ENCODE measurements at regions not wholly inside any gene's neighbourhood (a gene's known extent, or its start where the extent isn't known, plus 50 kb on each side); places are given as distances from the start of the nearest gene placed in this dataset.

DNA sequence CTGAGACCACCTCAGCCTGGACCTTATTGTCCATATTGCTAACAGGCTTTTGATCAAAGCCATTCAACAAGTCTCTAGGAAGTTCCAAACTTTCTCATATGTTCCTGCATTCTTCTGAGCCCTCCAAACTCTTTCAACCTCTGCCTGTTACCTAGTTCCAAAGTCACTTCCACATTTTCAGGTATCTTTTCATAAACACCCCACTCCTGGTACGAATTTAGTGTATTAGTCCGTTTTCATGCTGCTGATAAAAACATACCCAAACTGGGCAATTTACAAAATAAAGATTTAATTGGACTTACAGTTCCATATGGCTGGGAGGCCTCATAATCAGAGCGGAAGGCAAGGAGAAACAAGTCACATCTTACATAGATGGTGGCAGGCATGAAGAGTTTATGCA is 836.8 kb downstream of the SORCS1 start:
- FAIRE-seq: no peak

More for the DNA sequence above, 836.8 kb downstream of the SORCS1 start:
- no peak for DNase-seq (ENCODE audit: low read depth in 1 of 2, low spot score in 2 of 2)
- no peaks in the 10 kb centered on the region for H3K36me3 ChIP-seq (ENCODE audit: control insufficient read depth in 2 of 4, insufficient read depth in 4 of 4, low read length in 3 of 4)
- H3K27ac ChIP-seq (ENCODE audit: low read depth, low read length): no peak overlapping the region
- H3K4me1 ChIP-seq (replicated peaks in 1 of 4; ENCODE audit: control insufficient read depth in 3 of 4, insufficient read depth in 4 of 4, low read length in 3 of 4): no peaks in the 10 kb centered on the region
- H2AFZ ChIP-seq (ENCODE audit: low read length): no peak overlapping the region
- H3K4ac ChIP-seq (replicated peaks; ENCODE audit: insufficient read length, low read depth, low read length): no peak overlapping the region
- H3K14ac ChIP-seq (ENCODE audit: insufficient read length): no peak overlapping the region
- H3K23me2 ChIP-seq (ENCODE audit: low read depth, low read length): no peaks in the 10 kb centered on the region
- no peaks in the 10 kb centered on the region for H3K79me2 ChIP-seq (ENCODE audit: control insufficient read depth in 1 of 2, insufficient read depth in 2 of 2, low read length in 2 of 2)
- H2BK5ac ChIP-seq (ENCODE audit: low read depth, low read length): no peak overlapping the region
- H4K8ac ChIP-seq (ENCODE audit: extremely low read depth, insufficient read depth, low read length): no peak overlapping the region
- H3K23ac ChIP-seq (ENCODE audit: insufficient read length): no peak overlapping the region
- H3K18ac ChIP-seq (ENCODE audit: extremely low read depth, low read length): no peak overlapping the region
- no peak overlapping the region for H3K4me3 ChIP-seq (ENCODE audit: extremely low read depth in 1 of 4, insufficient read depth in 2 of 4, low read depth in 3 of 4, low read length in 4 of 4)
- H2BK120ac ChIP-seq (replicated peaks; ENCODE audit: low read depth, low read length): no peak overlapping the region
- H4K20me1 ChIP-seq (replicated peaks in 1 of 2; ENCODE audit: control insufficient read depth in 1 of 2, insufficient read depth in 2 of 2, low read length in 2 of 2): no peaks in the 10 kb centered on the region
- no peak overlapping the region for H3K56ac ChIP-seq (replicated peaks; ENCODE audit: insufficient read length, low read depth, low read length)
- H2AK5ac ChIP-seq (ENCODE audit: low read depth, low read length): no peak overlapping the region
- H2BK15ac ChIP-seq (ENCODE audit: low read length): no peak overlapping the region
- ChIA-PET POLR2A (ENCODE audit: partially characterized antibody) (no interaction called here), CTCF (ENCODE audit: partially characterized antibody) (no interaction called here)
- TF ChIP-seq POU5F1 (IDR thresholded peaks at IDR 0.05; ENCODE audit: low read depth, low read length) (peak; percentile 28; the same call in 1 of the 2 replicates), SAP30 (IDR thresholded peaks at IDR 0.05; ENCODE audit: insufficient read depth, insufficient replicate concordance, low read length) (no peak), KDM1A (IDR thresholded peaks at IDR 0.05; ENCODE audit: borderline replicate concordance, low read length) (no peak)
- H3K9me3 ChIP-seq (ENCODE audit: insufficient read depth in 2 of 2, low read depth in 1 of 2, low read length in 1 of 2): peaks cover 14 to 16% of the 10 kb centered on the region in 2 experiments
- H3K4me2 ChIP-seq (ENCODE audit: insufficient read depth in 1 of 2, low read depth in 2 of 2, low read length in 2 of 2): no peak overlapping the region
- H2BK12ac ChIP-seq (ENCODE audit: low read depth, low read length): no peak overlapping the region
- H4K91ac ChIP-seq (replicated peaks; ENCODE audit: insufficient read length, low read length): no peak overlapping the region
- no peak overlapping the region for H4K5ac ChIP-seq (ENCODE audit: insufficient read length, low read depth, low read length)
- 97% methylated on average over 3 of the region's 3 CpGs; no CpG with 5 or more reads in 1 of the 2 experiments for WGBS, 2 experiments (ENCODE audit: extremely low coverage in 1 of 2, insufficient coverage in 1 of 2, insufficient read length in 1 of 2, insufficient replicate concordance in 2 of 2, low coverage in 1 of 2, low lambda C conversion rate in 2 of 2, missing lambda C conversion rate in 1 of 2)
- no peaks in the 10 kb centered on the region for H3K79me1 ChIP-seq (ENCODE audit: low read depth, low read length)
- H2BK20ac ChIP-seq (ENCODE audit: low read length): no peak overlapping the region
- H3K9ac ChIP-seq (replicated peaks in 1 of 4; ENCODE audit: extremely low read depth in 1 of 4, low read depth in 3 of 4, low read length in 3 of 4): no peak overlapping the region
- no peaks in the 10 kb centered on the region for H3K27me3 ChIP-seq (replicated peaks in 1 of 4; ENCODE audit: control insufficient read depth in 3 of 4, extremely low read depth in 1 of 4, insufficient read depth in 3 of 4, low read length in 3 of 4)
